Astrocyte (in vitro differentiated cells and primary cell): ENCODE measurements at regions not wholly inside any gene's neighbourhood (a gene's known extent, or its start where the extent isn't known, plus 50 kb on each side); places are given as distances from the start of the nearest gene placed in this dataset.

Source experiments
- EZH2 ChIP-seq: IDR thresholded peaks from 2 replicates; pipeline ENCODE4 v1.6.1; 2012; ENCODE audit warnings: mild to moderate bottlenecking, low read length, inconsistent platforms; ENCODE audit not compliant: insufficient read depth
- TF ChIP-seq, protein P1 (sequence below): IDR thresholded peaks from 2 replicates; pipeline ENCODE4 v1.5.1; 2011; ENCODE audit warnings: low read depth, mild to moderate bottlenecking, inconsistent platforms, low read length, moderate library complexity; ENCODE audit not compliant: insufficient read depth

- TF ChIP-seq, protein P1, sequence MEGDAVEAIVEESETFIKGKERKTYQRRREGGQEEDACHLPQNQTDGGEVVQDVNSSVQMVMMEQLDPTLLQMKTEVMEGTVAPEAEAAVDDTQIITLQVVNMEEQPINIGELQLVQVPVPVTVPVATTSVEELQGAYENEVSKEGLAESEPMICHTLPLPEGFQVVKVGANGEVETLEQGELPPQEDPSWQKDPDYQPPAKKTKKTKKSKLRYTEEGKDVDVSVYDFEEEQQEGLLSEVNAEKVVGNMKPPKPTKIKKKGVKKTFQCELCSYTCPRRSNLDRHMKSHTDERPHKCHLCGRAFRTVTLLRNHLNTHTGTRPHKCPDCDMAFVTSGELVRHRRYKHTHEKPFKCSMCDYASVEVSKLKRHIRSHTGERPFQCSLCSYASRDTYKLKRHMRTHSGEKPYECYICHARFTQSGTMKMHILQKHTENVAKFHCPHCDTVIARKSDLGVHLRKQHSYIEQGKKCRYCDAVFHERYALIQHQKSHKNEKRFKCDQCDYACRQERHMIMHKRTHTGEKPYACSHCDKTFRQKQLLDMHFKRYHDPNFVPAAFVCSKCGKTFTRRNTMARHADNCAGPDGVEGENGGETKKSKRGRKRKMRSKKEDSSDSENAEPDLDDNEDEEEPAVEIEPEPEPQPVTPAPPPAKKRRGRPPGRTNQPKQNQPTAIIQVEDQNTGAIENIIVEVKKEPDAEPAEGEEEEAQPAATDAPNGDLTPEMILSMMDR, result no peak
- TF ChIP-seq EZH2, result no peak
Measured at GRCh38 chr20:22701679-22702308, 117.4 kb upstream of the FOXA2 start.
